ENCODE measurements at regions not wholly inside any gene's neighbourhood (a gene's known extent, or its start where the extent isn't known, plus 50 kb on each side); places are given as distances from the start of the nearest gene placed in this dataset.

- H3K9me3 Mint-ChIP-seq (ENCODE audit: unreplicated experiment), result no peaks in the 10 kb centered on the region
- H3K27ac Mint-ChIP-seq (ENCODE audit: unreplicated experiment), result no peak overlapping the region
- no peaks in the 10 kb centered on the region for H3K36me3 Mint-ChIP-seq (ENCODE audit: low read depth, unreplicated experiment)
- no peak overlapping the region for H3K4me3 Mint-ChIP-seq (ENCODE audit: unreplicated experiment)
- DNase-seq (ENCODE audit: low spot score), result no peak
- TF ChIP-seq CTCF (IDR thresholded peaks at IDR 0.05; ENCODE audit: unreplicated experiment), result no peak
- no peaks in the 10 kb centered on the region for H3K27me3 Mint-ChIP-seq (ENCODE audit: unreplicated experiment)
- no peaks in the 10 kb centered on the region for H3K4me1 Mint-ChIP-seq (ENCODE audit: unreplicated experiment)
These were observed 62.9 kb upstream of the TEX51 start for GRCh38 chr2:126835831-126836230.

- no peak for TF ChIP-seq CTCF (IDR thresholded peaks at IDR 0.05; ENCODE audit: unreplicated experiment)
- no peaks in the 10 kb centered on the region for H3K4me1 Mint-ChIP-seq (ENCODE audit: unreplicated experiment)
- DNase-seq (ENCODE audit: low spot score), result no peak
- H3K9me3 Mint-ChIP-seq (ENCODE audit: unreplicated experiment), result no peaks in the 10 kb centered on the region
- H3K36me3 Mint-ChIP-seq (ENCODE audit: low read depth, unreplicated experiment), result no peaks in the 10 kb centered on the region
- H3K27ac Mint-ChIP-seq (ENCODE audit: unreplicated experiment), result no peak overlapping the region
- H3K27me3 Mint-ChIP-seq (ENCODE audit: unreplicated experiment), result no peaks in the 10 kb centered on the region
- H3K4me3 Mint-ChIP-seq (ENCODE audit: unreplicated experiment), result no peak overlapping the region
These were observed 61.7 kb upstream of the TEX51 start for GRCh38 chr2:126836761-126837679.

- no peak for DNase-seq (ENCODE audit: low spot score)
- Mint-ChIP-seq H3K4me3 (ENCODE audit: unreplicated experiment) (no peak overlapping the region), H3K4me1 (ENCODE audit: unreplicated experiment) (no peaks in the 10 kb centered on the region), H3K27ac (ENCODE audit: unreplicated experiment) (no peak overlapping the region), H3K9me3 (ENCODE audit: unreplicated experiment) (no peaks in the 10 kb centered on the region), H3K27me3 (ENCODE audit: unreplicated experiment) (no peaks in the 10 kb centered on the region), H3K36me3 (ENCODE audit: low read depth, unreplicated experiment) (no peaks in the 10 kb centered on the region)
- TF ChIP-seq CTCF (IDR thresholded peaks at IDR 0.05; ENCODE audit: unreplicated experiment), result no peak
These were observed 60.5 kb upstream of the TEX51 start for GRCh38 chr2:126837966-126838715.

- H3K4me1 Mint-ChIP-seq (ENCODE audit: unreplicated experiment), result no peaks in the 10 kb centered on the region
- no peaks in the 10 kb centered on the region for H3K36me3 Mint-ChIP-seq (ENCODE audit: low read depth, unreplicated experiment)
- DNase-seq (ENCODE audit: low spot score), result no peak
- H3K27ac Mint-ChIP-seq (ENCODE audit: unreplicated experiment), result no peak overlapping the region
- TF ChIP-seq CTCF (IDR thresholded peaks at IDR 0.05; ENCODE audit: unreplicated experiment), result no peak
- no peaks in the 10 kb centered on the region for H3K9me3 Mint-ChIP-seq (ENCODE audit: unreplicated experiment)
- H3K27me3 Mint-ChIP-seq (ENCODE audit: unreplicated experiment), result no peaks in the 10 kb centered on the region
- H3K4me3 Mint-ChIP-seq (ENCODE audit: unreplicated experiment), result no peak overlapping the region
These were observed 60.0 kb upstream of the TEX51 start for GRCh38 chr2:126838716-126838985.

GRCh38 chr2:126839796-126840195 is 58.9 kb upstream of the TEX51 start:
- no peaks in the 10 kb centered on the region for H3K27me3 Mint-ChIP-seq (ENCODE audit: unreplicated experiment)

More at GRCh38 chr2:126839796-126840195, 58.9 kb upstream of the TEX51 start:
- no peak for DNase-seq (ENCODE audit: low spot score)
- H3K36me3 Mint-ChIP-seq (ENCODE audit: low read depth, unreplicated experiment), result no peaks in the 10 kb centered on the region
- no peak for TF ChIP-seq CTCF (IDR thresholded peaks at IDR 0.05; ENCODE audit: unreplicated experiment)
- H3K4me3 Mint-ChIP-seq (ENCODE audit: unreplicated experiment), result no peak overlapping the region
- H3K27ac Mint-ChIP-seq (ENCODE audit: unreplicated experiment), result no peak overlapping the region
- H3K4me1 Mint-ChIP-seq (ENCODE audit: unreplicated experiment), result no peaks in the 10 kb centered on the region
- no peaks in the 10 kb centered on the region for H3K9me3 Mint-ChIP-seq (ENCODE audit: unreplicated experiment)
